ENCODE measurements at regions not wholly inside any gene's neighbourhood (a gene's known extent, or its start where the extent isn't known, plus 50 kb on each side); places are given as distances from the start of the nearest gene placed in this dataset.

- TF ChIP-seq NR3C1 (IDR thresholded peaks at IDR 0.05) (no peak), SMC3 (IDR thresholded peaks at IDR 0.05) (no peak), ESRRA (IDR thresholded peaks at IDR 0.05; ENCODE audit: borderline replicate concordance, low read length) (no peak), REST (IDR thresholded peaks at IDR 0.05) (no peak), NFE2L2 (conservative IDR thresholded peaks at IDR 0.05; ENCODE audit: low read length) (no peak), MYC (IDR thresholded peaks at IDR 0.05; ENCODE audit: borderline replicate concordance, low read length) (no peak), HMGXB4 (CRISPR knock-in tag; IDR thresholded peaks at IDR 0.05; ENCODE audit: borderline replicate concordance) (no peak), HOXB13 (CRISPR knock-in tag; IDR thresholded peaks at IDR 0.05; ENCODE audit: low read depth) (no peak), PBX3 (IDR thresholded peaks at IDR 0.05) (no peak), POLR2A (IDR thresholded peaks at IDR 0.05; ENCODE audit: low read length) (no peak), POLR2AphosphoS2 (conservative IDR thresholded peaks at IDR 0.05; ENCODE audit: low read length) (no peak), BHLHE40 (IDR thresholded peaks at IDR 0.05; ENCODE audit: low read depth, low read length) (no peak), FOSL2 (IDR thresholded peaks at IDR 0.05) (no peak), FOSL2 (CRISPR knock-in tag; IDR thresholded peaks at IDR 0.05) (no peak), HES2 (IDR thresholded peaks at IDR 0.05) (no peak)
- Histone ChIP-seq H3K27ac (no peak overlapping the region), H3K4me2 (no peak overlapping the region), H3K9me3 (no peaks in the 10 kb centered on the region), H3K4me3 (no peak overlapping the region), H3K4me1 (no peaks in the 10 kb centered on the region)
- ATAC-seq: no peak
- no peak for DNase-seq (ENCODE audit: low read depth in 1 of 2, low spot score in 1 of 2)
- CTCF ChIA-PET: interaction anchor here (0.7 kb wide), 1 partner anchor 8 kb away, joined by 3 read pairs; no protein-coding TSS in a partner anchor
- 41% methylated on average over 2 of the region's 2 CpGs for WGBS (ENCODE audit: missing lambda C conversion rate)
- no peak for FAIRE-seq
- POLR2A ChIA-PET: no interaction called here
Observed at GRCh38 chr20:54283253-54283652, 75.4 kb downstream of the PFDN4 start.

- Histone ChIP-seq H3K27ac (no peak overlapping the region), H3K9me3 (no peaks in the 10 kb centered on the region), H3K4me3 (no peak overlapping the region), H3K4me1 (no peaks in the 10 kb centered on the region), H3K4me2 (no peak overlapping the region)
- ATAC-seq (no peak), FAIRE-seq (no peak), DNase-seq (ENCODE audit: low read depth in 1 of 2, low spot score in 1 of 2) (no peak)
- no peak for TF ChIP-seq RARB (CRISPR knock-in tag; IDR thresholded peaks at IDR 0.05)
- no peak for TF ChIP-seq NFE2L2 (conservative IDR thresholded peaks at IDR 0.05; ENCODE audit: low read length)
- no peak for TF ChIP-seq ELK1 (IDR thresholded peaks at IDR 0.05; ENCODE audit: low read depth, low read length)
- no peak for TF ChIP-seq HOXB5 (CRISPR knock-in tag; IDR thresholded peaks at IDR 0.05)
- TF ChIP-seq MAX (IDR thresholded peaks at IDR 0.05): no peak
- TF ChIP-seq ZNF302 (CRISPR knock-in tag; IDR thresholded peaks at IDR 0.05): no peak
- TF ChIP-seq TFCP2L1 (CRISPR knock-in tag; IDR thresholded peaks at IDR 0.05): no peak
- TF ChIP-seq ESRRA (IDR thresholded peaks at IDR 0.05; ENCODE audit: borderline replicate concordance, low read length): no peak
- no peak for TF ChIP-seq CBX2 (IDR thresholded peaks at IDR 0.05; ENCODE audit: borderline replicate concordance, low read depth)
- TF ChIP-seq HES2 (IDR thresholded peaks at IDR 0.05): no peak
- no peak for TF ChIP-seq HEYL (CRISPR knock-in tag; IDR thresholded peaks at IDR 0.05)
- no peak for TF ChIP-seq SMC3 (IDR thresholded peaks at IDR 0.05)
- TF ChIP-seq BHLHE40 (IDR thresholded peaks at IDR 0.05; ENCODE audit: low read depth, low read length): no peak
- TF ChIP-seq ZC3H11A (IDR thresholded peaks at IDR 0.05): no peak
- 41% methylated on average over 5 of the region's 5 CpGs for WGBS (ENCODE audit: missing lambda C conversion rate)
- CTCF ChIA-PET: no interaction called here
- POLR2A ChIA-PET: no interaction called here
Observed at GRCh38 chr20:54284928-54285704, 77.2 kb downstream of the PFDN4 start.
